Fibroblast of lung (primary cell): ENCODE measurements at regions not wholly inside any gene's neighbourhood (a gene's known extent, or its start where the extent isn't known, plus 50 kb on each side); places are given as distances from the start of the nearest gene placed in this dataset.

Experiments used
- DNase-seq, 2 donors: peaks; one replicate each; pipeline versions ENCODE4 v3.0.0 to v3.0.0-alpha.2; 2010; ENCODE audit warnings: low read depth in 2 of 2
- H2AFZ ChIP-seq: 2 replicates; pipeline ENCODE4 v1.5.1; 2012; ENCODE audit warnings: low read length, control low read depth, inconsistent platforms
- H3K27ac ChIP-seq: 2 replicates; pipeline ENCODE4 v1.5.1; 2011; ENCODE audit warnings: low read length, control low read depth; ENCODE audit not compliant: insufficient read depth
- H3K27me3 ChIP-seq: 2 replicates; pipeline ENCODE4 v1.5.1; 2011; ENCODE audit warnings: mild to moderate bottlenecking, low read length; ENCODE audit not compliant: control insufficient read depth, insufficient read depth
- H3K36me3 ChIP-seq: 2 replicates; pipeline ENCODE4 v1.5.1; 2011; ENCODE audit warnings: low read length; ENCODE audit not compliant: control insufficient read depth, insufficient read depth
- H3K4me1 ChIP-seq: 2 replicates; pipeline ENCODE4 v1.5.1; 2011; ENCODE audit warnings: low read length; ENCODE audit not compliant: control insufficient read depth, insufficient read depth; ENCODE audit errors: extremely low read depth
- H3K4me2 ChIP-seq: 2 replicates; pipeline ENCODE4 v1.5.1; 2011; ENCODE audit warnings: low read length, control low read depth; ENCODE audit not compliant: insufficient read depth; ENCODE audit errors: extremely low read depth
- H3K4me3 ChIP-seq, 4 experiments: fragments of 200-600 bp in 1 of 4; sonication (generic) in 1 of 4; replicated peaks in 1 of 4; 2 replicates each; pipeline ENCODE4 v1.5.1; 2011 to 2016; ENCODE audit warnings: low read length in 4 of 4, low read depth in 3 of 4, mild to moderate bottlenecking in 3 of 4, control low read depth in 2 of 4, inconsistent platforms in 1 of 4, mixed read lengths in 1 of 4; ENCODE audit not compliant: insufficient read depth in 1 of 4; ENCODE audit errors: control extremely low read depth in 1 of 4
- H3K79me2 ChIP-seq: 2 replicates; pipeline ENCODE4 v1.5.1; 2012; ENCODE audit warnings: mild to moderate bottlenecking, low read length, inconsistent platforms; ENCODE audit not compliant: control insufficient read depth, insufficient read depth
- H3K9ac ChIP-seq: 2 replicates; pipeline ENCODE4 v1.5.1; 2011; ENCODE audit warnings: mild to moderate bottlenecking, low read length, control low read depth; ENCODE audit not compliant: insufficient read depth
- H3K9me3 ChIP-seq: 2 replicates; pipeline ENCODE4 v1.5.1; 2012; ENCODE audit warnings: low read depth, low read length; ENCODE audit not compliant: control insufficient read depth, insufficient read depth
- H4K20me1 ChIP-seq: 2 replicates; pipeline ENCODE4 v1.5.1; 2011; ENCODE audit warnings: low read length; ENCODE audit not compliant: control insufficient read depth, insufficient read depth; ENCODE audit errors: extremely low read depth
- CTCF ChIP-seq, 2 donors: IDR thresholded peaks in 1 of 2; conservative IDR thresholded peaks in 1 of 2; 1 replicate in 1 of 2; 2 replicates in 1 of 2; pipeline ENCODE4 v1.5.1; 2011 to 2012; ENCODE audit warnings: low read length in 2 of 2, control low read depth in 1 of 2, inconsistent platforms in 1 of 2, low read depth in 1 of 2, mild to moderate bottlenecking in 1 of 2
- EZH2 ChIP-seq: IDR thresholded peaks from 2 replicates; pipeline ENCODE4 v1.5.1; 2012; ENCODE audit warnings: low read length, control low read depth, mild to moderate bottlenecking; ENCODE audit errors: missing control alignments

- H3K4me1 ChIP-seq: peaks cover 12% of the 10 kb centered on the region
- no peak overlapping the region for H3K4me3 ChIP-seq
- no peaks in the 10 kb centered on the region for H3K27me3 ChIP-seq
- DNase-seq: peak in 1 of 2 donors; percentile 32
- no peaks in the 10 kb centered on the region for H4K20me1 ChIP-seq
- H3K9me3 ChIP-seq: no peaks in the 10 kb centered on the region
- no peak overlapping the region for H3K9ac ChIP-seq
- no peaks in the 10 kb centered on the region for H3K36me3 ChIP-seq
- TF ChIP-seq CTCF (conservative IDR thresholded peaks at IDR 0.05 in 1 of 2, IDR thresholded peaks at IDR 0.05 in 1 of 2; ENCODE audit: low read depth in 1 of 2, low read length in 2 of 2): no peak
- no peak for TF ChIP-seq EZH2
- H3K27ac ChIP-seq: no peak overlapping the region
- no peak overlapping the region for H3K4me2 ChIP-seq
- H3K79me2 ChIP-seq: no peaks in the 10 kb centered on the region
- no peak overlapping the region for H2AFZ ChIP-seq
These were observed 222.3 kb downstream of the IBTK start for GRCh38 chr6:82025271-82025670.

GRCh38 chr6:82022614-82023129 lies 224.9 kb downstream of the IBTK start:
- Histone ChIP-seq H3K9ac (no peak overlapping the region), H3K4me1 (peaks cover 12% of the 10 kb centered on the region), H3K9me3 (no peaks in the 10 kb centered on the region), H3K36me3 (no peaks in the 10 kb centered on the region), H3K27ac (no peak overlapping the region), H3K4me2 (peak overlapping the region; percentile 25), H3K4me3 (no peak overlapping the region), H3K27me3 (no peaks in the 10 kb centered on the region), H2AFZ (no peak overlapping the region), H3K79me2 (no peaks in the 10 kb centered on the region), H4K20me1 (no peaks in the 10 kb centered on the region)
- DNase-seq: peak; percentile 72 to 84
- TF ChIP-seq CTCF (conservative IDR thresholded peaks at IDR 0.05 in 1 of 2, IDR thresholded peaks at IDR 0.05 in 1 of 2; ENCODE audit: low read depth in 1 of 2, low read length in 2 of 2): no peak
- TF ChIP-seq EZH2: no peak

GRCh38 chr6:82017773-82018172 lies 229.8 kb downstream of the IBTK start:
- peaks cover 15% of the 10 kb centered on the region for H3K4me1 ChIP-seq
- no peaks in the 10 kb centered on the region for H3K9me3 ChIP-seq
- no peaks in the 10 kb centered on the region for H3K27me3 ChIP-seq
- no peak overlapping the region for H3K9ac ChIP-seq
- H3K4me3 ChIP-seq: no peak overlapping the region
- H2AFZ ChIP-seq: no peak overlapping the region
- no peaks in the 10 kb centered on the region for H3K36me3 ChIP-seq
- no peaks in the 10 kb centered on the region for H3K79me2 ChIP-seq
- H3K27ac ChIP-seq: no peak overlapping the region
- no peak overlapping the region for H3K4me2 ChIP-seq
- H4K20me1 ChIP-seq: no peaks in the 10 kb centered on the region
- TF ChIP-seq EZH2 (no peak), CTCF (conservative IDR thresholded peaks at IDR 0.05 in 1 of 2, IDR thresholded peaks at IDR 0.05 in 1 of 2; ENCODE audit: low read depth in 1 of 2, low read length in 2 of 2) (no peak)
- no peak for DNase-seq
